GM23338 (cell line): ENCODE measurements at regions not wholly inside any gene's neighbourhood (a gene's known extent, or its start where the extent isn't known, plus 50 kb on each side); places are given as distances from the start of the nearest gene placed in this dataset.

Source experiments
- ATAC-seq: fragments of 200-7000 bp; cut with Tn5 transposase; 3 replicates; pipeline ENCODE4 v1.9.1; 2020
- DNase-seq: peaks from one replicate; pipeline ENCODE4 v3.0.0-alpha.2; 2015; ENCODE audit warnings: low spot score
- H2AFZ ChIP-seq: fragments of 200-600 bp; sonication (generic); 2 replicates; pipeline ENCODE4 v1.8.0; 2016; ENCODE audit warnings: antibody characterized with exemption, mild to moderate bottlenecking, moderate library complexity
- H3F3A ChIP-seq: fragments of 200-600 bp; sonication (generic); replicated peaks from 2 replicates; pipeline ENCODE4 v1.8.0; 2017; ENCODE audit warnings: antibody characterized with exemption, mixed run types, low read depth
- H3K27ac ChIP-seq: fragments of 200-600 bp; sonication (generic); 2 replicates; pipeline ENCODE4 v1.6.1; 2016; ENCODE audit warnings: low read depth
- H3K27me3 ChIP-seq: fragments of 200-600 bp; sonication (generic); 2 replicates; pipeline ENCODE4 v1.8.0; 2016; ENCODE audit warnings: mild to moderate bottlenecking, mixed run types, moderate library complexity; ENCODE audit not compliant: insufficient read depth
- H3K36me3 ChIP-seq: fragments of 200-600 bp; sonication (generic); 2 replicates; pipeline ENCODE4 v1.8.0; 2016; ENCODE audit warnings: mild to moderate bottlenecking; ENCODE audit not compliant: insufficient read depth
- H3K4me1 ChIP-seq: fragments of 200-600 bp; sonication (generic); 2 replicates; pipeline ENCODE4 v1.8.0; 2016; ENCODE audit warnings: mild to moderate bottlenecking, moderate library complexity; ENCODE audit not compliant: insufficient read depth
- H3K4me2 ChIP-seq: fragments of 200-600 bp; sonication (generic); 2 replicates; pipeline ENCODE4 v1.7.1; 2017; ENCODE audit warnings: mixed run types
- H3K4me3 ChIP-seq: fragments of 200-600 bp; sonication (generic); 2 replicates; pipeline ENCODE4 v1.6.1; 2016; ENCODE audit warnings: mixed run types
- H3K79me2 ChIP-seq: fragments of 200-600 bp; sonication (generic); replicated peaks from 2 replicates; pipeline ENCODE4 v1.8.0; 2017; ENCODE audit warnings: mild to moderate bottlenecking; ENCODE audit not compliant: insufficient read depth
- H3K9me2 ChIP-seq: fragments of 200-600 bp; sonication (generic); 2 replicates; pipeline ENCODE4 v1.8.0; 2017; ENCODE audit not compliant: insufficient read depth
- H4K20me1 ChIP-seq: fragments of 200-600 bp; sonication (generic); replicated peaks from 2 replicates; pipeline ENCODE4 v1.8.0; 2017; ENCODE audit warnings: mild to moderate bottlenecking; ENCODE audit not compliant: insufficient read depth
- H3K27ac Mint-ChIP-seq: 2 replicates; pipeline ENCODE4 v1.8.0; 2020; ENCODE audit warnings: inconsistent platforms, mild to moderate bottlenecking, moderate library complexity, mixed read lengths
- H3K27me3 Mint-ChIP-seq: 3 replicates; pipeline ENCODE4 v1.8.0; 2022; ENCODE audit warnings: low read depth, mild to moderate bottlenecking, moderate library complexity, mixed read lengths, inconsistent platforms; ENCODE audit not compliant: insufficient read depth, poor library complexity
- H3K36me3 Mint-ChIP-seq: 3 replicates; pipeline ENCODE4 v1.8.0; 2021; ENCODE audit warnings: low read depth, mild to moderate bottlenecking, inconsistent platforms, moderate library complexity, mixed read lengths
- H3K4me1 Mint-ChIP-seq: 3 replicates; pipeline ENCODE4 v1.8.0; 2020; ENCODE audit warnings: mild to moderate bottlenecking, inconsistent platforms, mixed read lengths
- H3K4me3 Mint-ChIP-seq: 3 replicates; pipeline ENCODE4 v1.8.0; 2021; ENCODE audit warnings: moderate library complexity, mild to moderate bottlenecking, inconsistent platforms, mixed read lengths
- H3K9me3 Mint-ChIP-seq: 3 replicates; pipeline ENCODE4 v1.8.0; 2020; ENCODE audit warnings: moderate library complexity, mild to moderate bottlenecking, inconsistent platforms, mixed read lengths
- CREB1 ChIP-seq: fragments of 250-450 bp; sonication (Bioruptor Pico); IDR thresholded peaks from 2 replicates; pipeline ENCODE4 v1.5.0; 2020; ENCODE audit warnings: low read depth, mild to moderate bottlenecking, moderate library complexity
- EZH2 ChIP-seq: fragments of 200-600 bp; sonication (generic); IDR thresholded peaks from one replicate; pipeline ENCODE4 v1.8.0; 2017; ENCODE audit warnings: antibody characterized with exemption, mild to moderate bottlenecking, low read depth; ENCODE audit not compliant: unreplicated experiment
- EZH2phosphoT487 ChIP-seq: fragments of 200-600 bp; sonication (generic); IDR thresholded peaks from one replicate; pipeline ENCODE4 v1.8.1; 2018; ENCODE audit warnings: antibody characterized with exemption; ENCODE audit not compliant: unreplicated experiment
- JUNB ChIP-seq: IDR thresholded peaks from one replicate; pipeline ENCODE4 v1.6.1; 2016; ENCODE audit warnings: antibody characterized with exemption; ENCODE audit not compliant: unreplicated experiment
- NANOG ChIP-seq: IDR thresholded peaks from 2 replicates; pipeline ENCODE4 v1.6.1; 2016; ENCODE audit warnings: antibody characterized with exemption, borderline replicate concordance
- POLR2AphosphoS5 ChIP-seq: IDR thresholded peaks from 2 replicates; pipeline ENCODE4 v1.6.1; 2016; ENCODE audit warnings: antibody characterized with exemption, low read depth
- ZNF114 ChIP-seq: fragments of 250-450 bp; sonication (Bioruptor Pico); IDR thresholded peaks from 2 replicates; pipeline ENCODE4 v1.5.0; 2020; ENCODE audit warnings: mild to moderate bottlenecking, moderate library complexity
- ZNF331 ChIP-seq: fragments of 250-450 bp; sonication (Bioruptor Pico); IDR thresholded peaks from 2 replicates; pipeline ENCODE4 v1.5.0; 2020; ENCODE audit warnings: low read depth, mild to moderate bottlenecking, moderate library complexity
- TF ChIP-seq, protein P1 (sequence below): IDR thresholded peaks from 2 replicates; pipeline ENCODE4 v1.6.1; 2016; ENCODE audit warnings: antibody characterized with exemption
- TF ChIP-seq, protein P2 (sequence below): fragments of 250-450 bp; sonication (Bioruptor Pico); IDR thresholded peaks from 2 replicates; pipeline ENCODE4 v1.5.0; 2020; ENCODE audit warnings: mild to moderate bottlenecking, moderate library complexity
- TF ChIP-seq, protein P3 (sequence below), 2 experiments: fragments of 200-600 bp in 1 of 2; sonication (generic) in 1 of 2; conservative IDR thresholded peaks; 2 replicates each; pipeline versions ENCODE4 v1.5.1 to v1.6.1; 2016 to 2017; ENCODE audit warnings: antibody characterized with exemption in 2 of 2, low read depth in 2 of 2, mild to moderate bottlenecking in 2 of 2, moderate library complexity in 1 of 2

DNA sequence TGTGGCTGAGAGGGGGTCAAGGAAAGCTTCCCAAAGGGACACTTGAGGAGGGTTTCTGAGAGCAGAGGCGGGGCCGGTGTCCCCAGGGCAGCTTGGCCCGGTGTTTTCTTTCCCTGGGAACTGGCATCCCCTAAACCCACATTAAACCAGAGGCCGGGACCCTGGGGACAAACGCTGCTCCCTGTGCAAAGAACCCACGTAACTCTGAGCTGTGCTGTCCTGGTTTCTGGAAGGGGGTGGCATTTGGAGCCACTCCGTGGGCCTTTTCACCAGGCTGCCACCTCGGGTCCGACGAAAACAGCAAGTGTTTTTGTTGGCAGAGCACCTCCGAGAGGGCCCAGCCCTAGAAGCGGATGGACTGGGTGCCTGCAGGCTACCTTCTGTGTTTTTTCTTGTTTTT lies 100.2 kb upstream of the ANO1 start:
- Histone ChIP-seq H2AFZ (no peak overlapping the region), H3K9me2 (no peaks in the 10 kb centered on the region), H3F3A (no peaks in the 10 kb centered on the region), H3K4me2 (no peak overlapping the region), H4K20me1 (no peaks in the 10 kb centered on the region), H3K27me3 (no peaks in the 10 kb centered on the region), H3K4me1 (peaks cover 13% of the 10 kb centered on the region), H3K36me3 (no peaks in the 10 kb centered on the region), H3K4me3 (no peak overlapping the region), H3K27ac (no peak overlapping the region), H3K79me2 (no peaks in the 10 kb centered on the region)
- Mint-ChIP-seq H3K27me3 (peaks cover 14% of the 10 kb centered on the region), H3K9me3 (no peaks in the 10 kb centered on the region), H3K4me3 (no peak overlapping the region), H3K27ac (no peak overlapping the region), H3K36me3 (no peaks in the 10 kb centered on the region), H3K4me1 (peaks cover 30% of the 10 kb centered on the region)
- ATAC-seq (no peak), DNase-seq (no peak)
- no peak for TF ChIP-seq CREB1 (CRISPR knock-in tag)
- TF ChIP-seq JUNB: no peak
- TF ChIP-seq, protein P1, sequence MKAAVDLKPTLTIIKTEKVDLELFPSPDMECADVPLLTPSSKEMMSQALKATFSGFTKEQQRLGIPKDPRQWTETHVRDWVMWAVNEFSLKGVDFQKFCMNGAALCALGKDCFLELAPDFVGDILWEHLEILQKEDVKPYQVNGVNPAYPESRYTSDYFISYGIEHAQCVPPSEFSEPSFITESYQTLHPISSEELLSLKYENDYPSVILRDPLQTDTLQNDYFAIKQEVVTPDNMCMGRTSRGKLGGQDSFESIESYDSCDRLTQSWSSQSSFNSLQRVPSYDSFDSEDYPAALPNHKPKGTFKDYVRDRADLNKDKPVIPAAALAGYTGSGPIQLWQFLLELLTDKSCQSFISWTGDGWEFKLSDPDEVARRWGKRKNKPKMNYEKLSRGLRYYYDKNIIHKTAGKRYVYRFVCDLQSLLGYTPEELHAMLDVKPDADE: no peak
- TF ChIP-seq, protein P2, sequence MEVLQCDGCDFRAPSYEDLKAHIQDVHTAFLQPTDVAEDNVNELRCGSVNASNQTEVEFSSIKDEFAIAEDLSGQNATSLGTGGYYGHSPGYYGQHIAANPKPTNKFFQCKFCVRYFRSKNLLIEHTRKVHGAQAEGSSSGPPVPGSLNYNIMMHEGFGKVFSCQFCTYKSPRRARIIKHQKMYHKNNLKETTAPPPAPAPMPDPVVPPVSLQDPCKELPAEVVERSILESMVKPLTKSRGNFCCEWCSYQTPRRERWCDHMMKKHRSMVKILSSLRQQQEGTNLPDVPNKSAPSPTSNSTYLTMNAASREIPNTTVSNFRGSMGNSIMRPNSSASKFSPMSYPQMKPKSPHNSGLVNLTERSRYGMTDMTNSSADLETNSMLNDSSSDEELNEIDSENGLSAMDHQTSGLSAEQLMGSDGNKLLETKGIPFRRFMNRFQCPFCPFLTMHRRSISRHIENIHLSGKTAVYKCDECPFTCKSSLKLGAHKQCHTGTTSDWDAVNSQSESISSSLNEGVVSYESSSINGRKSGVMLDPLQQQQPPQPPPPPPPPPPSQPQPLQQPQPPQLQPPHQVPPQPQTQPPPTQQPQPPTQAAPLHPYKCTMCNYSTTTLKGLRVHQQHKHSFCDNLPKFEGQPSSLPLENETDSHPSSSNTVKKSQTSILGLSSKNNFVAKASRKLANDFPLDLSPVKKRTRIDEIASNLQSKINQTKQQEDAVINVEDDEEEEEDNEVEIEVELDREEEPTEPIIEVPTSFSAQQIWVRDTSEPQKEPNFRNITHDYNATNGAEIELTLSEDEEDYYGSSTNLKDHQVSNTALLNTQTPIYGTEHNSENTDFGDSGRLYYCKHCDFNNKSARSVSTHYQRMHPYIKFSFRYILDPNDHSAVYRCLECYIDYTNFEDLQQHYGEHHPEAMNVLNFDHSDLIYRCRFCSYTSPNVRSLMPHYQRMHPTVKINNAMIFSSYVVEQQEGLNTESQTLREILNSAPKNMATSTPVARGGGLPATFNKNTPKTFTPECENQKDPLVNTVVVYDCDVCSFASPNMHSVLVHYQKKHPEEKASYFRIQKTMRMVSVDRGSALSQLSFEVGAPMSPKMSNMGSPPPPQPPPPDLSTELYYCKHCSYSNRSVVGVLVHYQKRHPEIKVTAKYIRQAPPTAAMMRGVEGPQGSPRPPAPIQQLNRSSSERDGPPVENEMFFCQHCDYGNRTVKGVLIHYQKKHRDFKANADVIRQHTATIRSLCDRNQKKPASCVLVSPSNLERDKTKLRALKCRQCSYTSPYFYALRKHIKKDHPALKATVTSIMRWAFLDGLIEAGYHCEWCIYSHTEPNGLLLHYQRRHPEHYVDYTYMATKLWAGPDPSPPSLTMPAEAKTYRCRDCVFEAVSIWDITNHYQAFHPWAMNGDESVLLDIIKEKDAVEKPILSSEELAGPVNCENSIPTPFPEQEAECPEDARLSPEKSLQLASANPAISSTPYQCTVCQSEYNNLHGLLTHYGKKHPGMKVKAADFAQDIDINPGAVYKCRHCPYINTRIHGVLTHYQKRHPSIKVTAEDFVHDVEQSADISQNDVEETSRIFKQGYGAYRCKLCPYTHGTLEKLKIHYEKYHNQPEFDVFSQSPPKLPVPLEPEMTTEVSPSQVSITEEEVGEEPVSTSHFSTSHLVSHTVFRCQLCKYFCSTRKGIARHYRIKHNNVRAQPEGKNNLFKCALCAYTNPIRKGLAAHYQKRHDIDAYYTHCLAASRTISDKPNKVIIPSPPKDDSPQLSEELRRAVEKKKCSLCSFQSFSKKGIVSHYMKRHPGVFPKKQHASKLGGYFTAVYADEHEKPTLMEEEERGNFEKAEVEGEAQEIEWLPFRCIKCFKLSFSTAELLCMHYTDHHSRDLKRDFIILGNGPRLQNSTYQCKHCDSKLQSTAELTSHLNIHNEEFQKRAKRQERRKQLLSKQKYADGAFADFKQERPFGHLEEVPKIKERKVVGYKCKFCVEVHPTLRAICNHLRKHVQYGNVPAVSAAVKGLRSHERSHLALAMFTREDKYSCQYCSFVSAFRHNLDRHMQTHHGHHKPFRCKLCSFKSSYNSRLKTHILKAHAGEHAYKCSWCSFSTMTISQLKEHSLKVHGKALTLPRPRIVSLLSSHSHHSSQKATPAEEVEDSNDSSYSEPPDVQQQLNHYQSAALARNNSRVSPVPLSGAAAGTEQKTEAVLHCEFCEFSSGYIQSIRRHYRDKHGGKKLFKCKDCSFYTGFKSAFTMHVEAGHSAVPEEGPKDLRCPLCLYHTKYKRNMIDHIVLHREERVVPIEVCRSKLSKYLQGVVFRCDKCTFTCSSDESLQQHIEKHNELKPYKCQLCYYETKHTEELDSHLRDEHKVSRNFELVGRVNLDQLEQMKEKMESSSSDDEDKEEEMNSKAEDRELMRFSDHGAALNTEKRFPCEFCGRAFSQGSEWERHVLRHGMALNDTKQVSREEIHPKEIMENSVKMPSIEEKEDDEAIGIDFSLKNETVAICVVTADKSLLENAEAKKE: no peak
- no peak for TF ChIP-seq POLR2AphosphoS5
- no peak for TF ChIP-seq EZH2phosphoT487
- no peak for TF ChIP-seq EZH2
- TF ChIP-seq, protein P3, sequence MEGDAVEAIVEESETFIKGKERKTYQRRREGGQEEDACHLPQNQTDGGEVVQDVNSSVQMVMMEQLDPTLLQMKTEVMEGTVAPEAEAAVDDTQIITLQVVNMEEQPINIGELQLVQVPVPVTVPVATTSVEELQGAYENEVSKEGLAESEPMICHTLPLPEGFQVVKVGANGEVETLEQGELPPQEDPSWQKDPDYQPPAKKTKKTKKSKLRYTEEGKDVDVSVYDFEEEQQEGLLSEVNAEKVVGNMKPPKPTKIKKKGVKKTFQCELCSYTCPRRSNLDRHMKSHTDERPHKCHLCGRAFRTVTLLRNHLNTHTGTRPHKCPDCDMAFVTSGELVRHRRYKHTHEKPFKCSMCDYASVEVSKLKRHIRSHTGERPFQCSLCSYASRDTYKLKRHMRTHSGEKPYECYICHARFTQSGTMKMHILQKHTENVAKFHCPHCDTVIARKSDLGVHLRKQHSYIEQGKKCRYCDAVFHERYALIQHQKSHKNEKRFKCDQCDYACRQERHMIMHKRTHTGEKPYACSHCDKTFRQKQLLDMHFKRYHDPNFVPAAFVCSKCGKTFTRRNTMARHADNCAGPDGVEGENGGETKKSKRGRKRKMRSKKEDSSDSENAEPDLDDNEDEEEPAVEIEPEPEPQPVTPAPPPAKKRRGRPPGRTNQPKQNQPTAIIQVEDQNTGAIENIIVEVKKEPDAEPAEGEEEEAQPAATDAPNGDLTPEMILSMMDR (conservative IDR thresholded peaks at IDR 0.05; ENCODE audit: low read depth in 2 of 2): no peak
- no peak for TF ChIP-seq ZNF114
- TF ChIP-seq NANOG: no peak
- no peak for TF ChIP-seq ZNF331
